NCI-H460 (cell line): ENCODE measurements at regions not wholly inside any gene's neighbourhood (a gene's known extent, or its start where the extent isn't known, plus 50 kb on each side); places are given as distances from the start of the nearest gene placed in this dataset.
A peak's percentile ranks its signal among the peaks of the same experiment; 100 is the strongest.

Source experiments
- DNase-seq: peaks from one replicate; pipeline ENCODE4 v3.0.0-alpha.2; 2016; ENCODE audit warnings: low read depth; ENCODE audit errors: extremely low read depth

GRCh38 chr5:10876006-10876744 lies 115.1 kb upstream of the DAP start:
- DNase-seq = no peak

- DNase-seq = no peak
These were observed 114.3 kb upstream of the DAP start for GRCh38 chr5:10875201-10875768.

GRCh38 chr5:10874541-10874940 lies 113.5 kb upstream of the DAP start:
- no peak for DNase-seq

- no peak for DNase-seq
These were observed 109.8 kb upstream of the DAP start for GRCh38 chr5:10870791-10871190.

- DNase-seq = no peak
These were observed 107.9 kb upstream of the DAP start for GRCh38 chr5:10868956-10869355.

GRCh38 chr5:10867389-10868303 lies 106.6 kb upstream of the DAP start:
- no peak for DNase-seq

- no peak for DNase-seq
These were observed 105.9 kb upstream of the DAP start for GRCh38 chr5:10866913-10867312.

- peak; percentile 29 for DNase-seq
These were observed 102.8 kb upstream of the DAP start for GRCh38 chr5:10863763-10864383.

- DNase-seq = no peak
These were observed 101.1 kb upstream of the DAP start for GRCh38 chr5:10862085-10862484.

GRCh38 chr5:10861423-10861790 lies 100.4 kb upstream of the DAP start:
- DNase-seq = no peak

- no peak for DNase-seq
These were observed 99.8 kb upstream of the DAP start for GRCh38 chr5:10860645-10861422.

GRCh38 chr5:10860196-10860543 lies 99.1 kb upstream of the DAP start:
- no peak for DNase-seq

- no peak for DNase-seq
These were observed 98.6 kb upstream of the DAP start for GRCh38 chr5:10859393-10860195.

GRCh38 chr5:10858945-10859344 lies 97.9 kb upstream of the DAP start:
- no peak for DNase-seq

GRCh38 chr5:10858307-10858706 lies 97.3 kb upstream of the DAP start:
- DNase-seq = no peak

- DNase-seq = no peak
These were observed 96.3 kb upstream of the DAP start for GRCh38 chr5:10857338-10857733.

GRCh38 chr5:10856683-10857337 lies 95.8 kb upstream of the DAP start:
- peak; percentile 13 for DNase-seq

GRCh38 chr5:10856071-10856470 lies 95.0 kb upstream of the DAP start:
- DNase-seq = no peak
